ENCODE measurements at regions not wholly inside any gene's neighbourhood (a gene's known extent, or its start where the extent isn't known, plus 50 kb on each side); places are given as distances from the start of the nearest gene placed in this dataset.

DNA sequence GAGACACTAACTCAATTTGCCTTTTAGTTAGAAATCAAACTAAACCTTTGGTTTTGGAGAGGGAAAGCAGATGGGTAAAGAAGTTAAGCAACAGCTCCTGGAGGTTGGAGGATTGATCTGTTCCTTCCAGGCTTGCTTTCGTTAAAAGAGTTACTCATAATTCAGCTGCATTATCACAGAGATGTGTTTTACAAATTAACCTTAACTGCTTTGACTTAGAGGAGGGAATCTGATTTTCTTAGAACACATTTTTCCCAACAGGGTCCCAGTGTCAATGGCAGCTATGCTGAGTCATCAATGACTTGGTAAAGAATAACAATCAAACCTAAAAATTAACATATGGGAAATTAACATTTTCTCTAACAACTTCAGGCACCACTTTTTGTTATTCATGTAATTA is 113.4 kb downstream of the COPS8 start:
- Histone ChIP-seq H3K9me3 (ENCODE audit: severe bottlenecking) (no peaks in the 10 kb centered on the region), H3K27me3 (ENCODE audit: insufficient read depth, low read depth, severe bottlenecking) (peaks cover 35% of the 10 kb centered on the region), H3K4me3 (ENCODE audit: low read depth, low read length) (no peak overlapping the region), H3K27ac (no peak overlapping the region), H3K36me3 (no peaks in the 10 kb centered on the region)
- TF ChIP-seq, protein P1, sequence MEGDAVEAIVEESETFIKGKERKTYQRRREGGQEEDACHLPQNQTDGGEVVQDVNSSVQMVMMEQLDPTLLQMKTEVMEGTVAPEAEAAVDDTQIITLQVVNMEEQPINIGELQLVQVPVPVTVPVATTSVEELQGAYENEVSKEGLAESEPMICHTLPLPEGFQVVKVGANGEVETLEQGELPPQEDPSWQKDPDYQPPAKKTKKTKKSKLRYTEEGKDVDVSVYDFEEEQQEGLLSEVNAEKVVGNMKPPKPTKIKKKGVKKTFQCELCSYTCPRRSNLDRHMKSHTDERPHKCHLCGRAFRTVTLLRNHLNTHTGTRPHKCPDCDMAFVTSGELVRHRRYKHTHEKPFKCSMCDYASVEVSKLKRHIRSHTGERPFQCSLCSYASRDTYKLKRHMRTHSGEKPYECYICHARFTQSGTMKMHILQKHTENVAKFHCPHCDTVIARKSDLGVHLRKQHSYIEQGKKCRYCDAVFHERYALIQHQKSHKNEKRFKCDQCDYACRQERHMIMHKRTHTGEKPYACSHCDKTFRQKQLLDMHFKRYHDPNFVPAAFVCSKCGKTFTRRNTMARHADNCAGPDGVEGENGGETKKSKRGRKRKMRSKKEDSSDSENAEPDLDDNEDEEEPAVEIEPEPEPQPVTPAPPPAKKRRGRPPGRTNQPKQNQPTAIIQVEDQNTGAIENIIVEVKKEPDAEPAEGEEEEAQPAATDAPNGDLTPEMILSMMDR (IDR thresholded peaks at IDR 0.05; ENCODE audit: low read depth, low read length): no peak
- no peak for DNase-seq

DNA sequence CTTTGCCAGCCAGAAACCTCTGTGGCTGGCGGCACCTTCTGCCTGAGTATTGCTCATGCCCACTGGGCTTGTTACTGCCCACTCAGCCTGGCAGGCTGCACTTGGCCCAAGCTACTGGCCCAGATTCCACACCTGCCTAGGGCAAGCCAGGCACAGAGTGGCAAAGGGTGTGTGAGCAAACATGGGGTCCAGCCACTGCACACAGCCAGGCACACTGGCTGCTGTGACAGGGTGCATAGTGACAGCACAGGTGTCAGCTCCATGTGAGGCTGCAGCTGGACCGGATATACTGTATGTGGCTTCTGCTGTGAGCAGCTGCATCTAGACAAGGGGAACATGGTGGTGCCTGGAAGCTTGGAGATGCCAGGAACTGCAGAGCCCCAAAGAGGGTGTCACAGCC is 113.9 kb downstream of the COPS8 start:
- Histone ChIP-seq H3K9me3 (ENCODE audit: severe bottlenecking) (no peaks in the 10 kb centered on the region), H3K27me3 (ENCODE audit: insufficient read depth, low read depth, severe bottlenecking) (peaks cover 35% of the 10 kb centered on the region), H3K27ac (no peak overlapping the region), H3K36me3 (no peaks in the 10 kb centered on the region), H3K4me3 (ENCODE audit: low read depth, low read length) (no peak overlapping the region)
- TF ChIP-seq, protein P1 (IDR thresholded peaks at IDR 0.05; ENCODE audit: low read depth, low read length): no peak
- no peak for DNase-seq

DNA sequence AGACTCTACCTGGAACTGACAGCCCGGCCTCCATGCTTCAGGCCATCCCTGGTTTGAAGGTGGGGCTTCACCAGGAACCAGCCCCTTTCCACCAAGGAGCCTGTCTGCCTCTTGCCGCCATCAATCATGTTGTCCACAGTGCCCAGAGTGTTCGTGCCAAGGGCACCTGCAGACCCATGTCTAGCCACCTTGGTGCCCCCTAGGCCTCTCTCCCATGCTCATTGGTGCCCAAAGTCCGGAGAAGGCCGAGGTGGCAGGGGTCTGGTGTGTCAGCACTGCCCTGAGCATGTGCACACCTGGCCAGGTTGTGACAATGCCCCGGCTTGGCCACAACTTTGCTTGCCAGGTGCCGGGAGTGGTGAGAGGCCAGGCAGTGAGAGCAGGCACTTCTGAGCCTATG is 114.8 kb downstream of the COPS8 start:
- Histone ChIP-seq H3K27me3 (ENCODE audit: insufficient read depth, low read depth, severe bottlenecking) (peaks cover 36% of the 10 kb centered on the region), H3K27ac (no peak overlapping the region), H3K36me3 (no peaks in the 10 kb centered on the region), H3K9me3 (ENCODE audit: severe bottlenecking) (no peaks in the 10 kb centered on the region), H3K4me3 (ENCODE audit: low read depth, low read length) (no peak overlapping the region)
- DNase-seq: no peak
- TF ChIP-seq, protein P1 (IDR thresholded peaks at IDR 0.05; ENCODE audit: low read depth, low read length): no peak

DNA sequence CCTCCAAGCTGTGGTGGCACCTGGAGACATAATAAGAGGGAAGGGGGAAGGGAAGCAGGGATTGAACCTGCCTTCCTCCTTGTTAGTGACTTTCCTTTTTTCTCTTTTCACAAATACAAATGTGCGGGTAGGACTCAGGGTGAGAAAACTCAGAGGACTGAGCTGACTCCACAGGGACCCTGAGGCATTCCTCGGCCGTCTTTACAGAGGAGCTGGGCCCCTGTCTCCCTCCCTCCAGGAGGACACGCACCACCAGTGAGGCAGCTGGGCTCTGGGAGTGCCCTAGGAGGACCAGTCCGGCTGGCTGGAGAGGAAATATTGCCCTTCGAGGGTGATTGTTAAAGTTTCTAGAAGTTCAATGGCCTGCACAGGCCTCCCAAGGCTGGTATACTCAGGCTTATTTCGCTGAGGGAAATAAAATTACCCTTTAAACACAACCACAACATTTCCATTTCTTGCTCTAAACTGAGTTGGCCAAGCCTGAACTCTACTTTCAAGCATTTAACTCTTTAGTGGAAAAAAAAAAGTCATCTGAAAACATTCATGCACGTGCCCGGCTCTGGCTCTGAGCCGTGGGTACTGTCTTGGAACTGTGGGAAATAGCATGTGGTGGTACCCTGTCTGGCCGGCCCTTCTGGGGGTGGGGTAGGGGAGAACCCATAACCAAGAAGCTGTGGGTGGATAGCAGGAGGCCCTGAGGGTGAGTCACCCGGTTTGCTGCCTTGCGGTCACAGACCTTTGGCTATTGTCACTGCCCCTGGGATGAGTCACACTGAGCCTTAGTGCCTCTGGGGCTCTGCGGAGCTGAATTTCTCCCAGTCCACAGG is 116.0 kb downstream of the COPS8 start:
- DNase-seq: no peak
- TF ChIP-seq, protein P1 (IDR thresholded peaks at IDR 0.05; ENCODE audit: low read depth, low read length): no peak
- Histone ChIP-seq H3K4me3 (ENCODE audit: low read depth, low read length) (no peak overlapping the region), H3K36me3 (no peaks in the 10 kb centered on the region), H3K9me3 (ENCODE audit: severe bottlenecking) (no peaks in the 10 kb centered on the region), H3K27ac (no peak overlapping the region), H3K27me3 (ENCODE audit: insufficient read depth, low read depth, severe bottlenecking) (peaks cover 34% of the 10 kb centered on the region)

DNA sequence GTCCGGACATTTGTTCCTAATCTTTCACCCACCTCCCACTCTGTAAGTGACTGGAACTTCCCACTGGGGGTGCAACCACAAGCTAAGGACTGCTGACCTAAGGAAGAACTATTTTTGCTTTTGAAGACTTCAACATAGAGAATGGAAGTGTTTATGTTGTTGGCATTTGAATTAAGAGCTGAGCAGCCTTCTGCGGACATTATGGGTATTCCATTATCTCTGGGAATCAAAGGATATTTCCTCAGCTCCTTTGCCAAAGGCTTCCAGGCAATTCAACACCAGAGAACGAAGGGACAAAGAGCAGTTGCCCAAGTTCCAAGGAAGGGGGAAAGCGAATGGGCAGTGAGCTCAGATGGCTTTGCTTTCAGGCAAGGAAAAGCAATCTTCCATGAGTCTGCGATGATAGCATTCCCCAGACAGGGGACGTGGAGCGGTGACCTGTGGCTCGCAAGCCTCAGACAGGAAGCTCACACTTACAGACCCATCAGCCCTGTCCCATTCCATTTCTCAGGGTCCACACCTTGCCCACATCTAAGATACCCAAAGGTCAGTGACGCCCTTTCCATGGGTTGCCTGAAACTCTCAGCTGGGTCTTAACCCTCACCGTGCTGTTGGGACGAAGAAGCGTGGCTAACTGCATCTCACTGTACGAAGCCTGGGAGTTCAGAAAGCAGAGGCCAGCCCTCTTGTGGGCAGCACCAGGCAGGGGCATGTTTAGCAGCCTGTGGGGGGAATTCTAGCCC is 116.8 kb downstream of the COPS8 start:
- Histone ChIP-seq H3K36me3 (no peaks in the 10 kb centered on the region), H3K27ac (no peak overlapping the region), H3K9me3 (ENCODE audit: severe bottlenecking) (no peaks in the 10 kb centered on the region), H3K27me3 (ENCODE audit: insufficient read depth, low read depth, severe bottlenecking) (peaks cover 37% of the 10 kb centered on the region), H3K4me3 (ENCODE audit: low read depth, low read length) (no peak overlapping the region)
- no peak for DNase-seq
- TF ChIP-seq, protein P1 (IDR thresholded peaks at IDR 0.05; ENCODE audit: low read depth, low read length): no peak
